ENCODE measurements at regions not wholly inside any gene's neighbourhood (a gene's known extent, or its start where the extent isn't known, plus 50 kb on each side); places are given as distances from the start of the nearest gene placed in this dataset.

DNA sequence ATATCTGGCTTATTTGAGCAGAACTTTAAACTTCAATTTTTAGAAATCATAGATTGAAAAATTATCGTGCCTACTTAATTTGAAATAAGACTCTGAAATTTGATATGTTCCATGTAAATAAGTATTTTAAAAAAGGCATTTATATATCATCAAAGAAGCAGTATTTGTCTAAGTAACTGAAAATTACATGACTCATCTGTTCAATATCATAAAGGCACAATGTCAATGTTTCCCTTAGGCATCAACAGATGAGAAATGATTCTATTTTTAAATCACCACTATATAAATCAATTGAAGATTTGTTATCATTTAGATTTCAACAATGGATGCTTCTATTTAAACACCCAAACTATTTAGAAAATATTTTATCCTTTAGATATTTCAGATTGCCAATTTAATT, 142.9 kb upstream of the POU5F2 start:
- no peak for DNase-seq (ENCODE audit: low spot score)

DNA sequence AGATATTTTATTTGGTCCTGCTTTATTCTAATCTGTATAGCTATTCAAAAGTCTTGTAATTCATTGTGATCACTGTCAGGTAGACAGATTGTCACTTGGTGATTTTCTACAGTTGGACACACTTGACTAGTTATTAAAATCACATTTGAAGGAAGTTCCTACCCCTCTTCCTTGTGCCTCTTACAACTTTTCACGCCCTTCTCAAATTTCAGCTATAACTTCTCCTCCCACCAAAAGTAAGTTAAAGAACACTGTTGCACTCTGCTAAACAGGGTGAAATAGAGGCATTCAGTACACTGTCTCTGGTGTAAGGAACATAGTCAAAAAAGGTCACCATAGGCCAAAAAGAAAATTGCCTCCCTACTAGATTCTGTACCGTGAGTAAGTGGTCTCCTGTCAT, 142.1 kb upstream of the POU5F2 start:
- no peak for DNase-seq (ENCODE audit: low spot score)

DNA sequence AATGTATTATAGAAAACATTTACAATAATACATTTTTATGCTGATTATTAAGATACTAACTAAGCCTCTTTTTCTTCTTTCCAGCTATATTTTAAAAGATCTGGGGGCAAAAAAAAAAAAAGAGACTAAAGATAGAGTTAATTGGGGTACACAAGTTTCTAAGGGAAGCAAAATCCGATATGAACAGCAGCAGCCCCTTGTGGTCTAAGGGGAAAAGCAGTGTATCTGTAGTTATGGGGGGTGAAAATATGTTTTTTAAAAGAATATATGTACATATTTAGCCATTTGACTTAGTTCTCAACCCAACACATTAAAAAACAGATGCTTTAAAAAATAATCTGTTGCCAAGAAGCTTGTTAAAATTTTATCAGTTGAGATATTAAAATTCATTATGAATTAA, 134.3 kb upstream of the POU5F2 start:
- no peak for DNase-seq (ENCODE audit: low spot score)

DNA sequence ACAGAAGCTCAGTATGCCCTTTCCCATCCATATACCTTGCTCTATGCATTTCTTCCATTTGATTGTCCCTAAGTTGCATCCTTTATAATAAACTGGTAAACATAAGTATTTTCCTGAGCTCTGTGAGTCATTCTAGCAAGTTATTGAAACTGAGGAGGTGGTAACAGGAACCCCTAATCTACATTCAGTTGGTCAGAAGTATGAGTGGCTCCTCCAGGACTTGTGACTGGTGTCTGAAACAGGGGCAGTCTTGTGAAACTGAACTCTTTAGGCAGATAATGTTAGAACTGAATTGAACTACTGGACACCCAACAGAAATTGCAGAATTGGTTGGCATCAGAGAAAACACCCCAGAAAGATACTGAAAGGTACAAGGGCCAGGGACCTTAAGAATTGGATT, 133.1 kb upstream of the POU5F2 start:
- DNase-seq (ENCODE audit: low spot score) = no peak

DNA sequence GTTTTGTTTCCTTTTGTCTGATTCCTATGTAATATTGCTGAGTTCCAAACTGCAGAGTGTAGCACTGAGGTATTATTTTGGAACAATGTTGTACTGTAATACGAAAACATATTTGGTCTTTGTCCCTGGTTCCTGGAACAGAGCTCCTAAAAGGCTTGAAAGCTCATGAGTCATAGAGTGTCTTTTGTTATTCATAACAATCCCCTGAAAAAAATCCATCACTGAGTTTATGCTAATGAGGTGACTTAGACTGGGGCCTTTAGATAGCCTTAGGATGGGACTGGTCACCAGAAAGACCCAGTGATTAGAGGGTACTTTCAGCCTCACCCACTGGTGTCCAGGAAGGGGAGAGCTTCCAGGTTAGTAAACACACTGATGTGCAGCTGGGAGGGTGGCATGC, 132.7 kb upstream of the POU5F2 start:
- DNase-seq (ENCODE audit: low spot score) = peak; percentile 2

DNA sequence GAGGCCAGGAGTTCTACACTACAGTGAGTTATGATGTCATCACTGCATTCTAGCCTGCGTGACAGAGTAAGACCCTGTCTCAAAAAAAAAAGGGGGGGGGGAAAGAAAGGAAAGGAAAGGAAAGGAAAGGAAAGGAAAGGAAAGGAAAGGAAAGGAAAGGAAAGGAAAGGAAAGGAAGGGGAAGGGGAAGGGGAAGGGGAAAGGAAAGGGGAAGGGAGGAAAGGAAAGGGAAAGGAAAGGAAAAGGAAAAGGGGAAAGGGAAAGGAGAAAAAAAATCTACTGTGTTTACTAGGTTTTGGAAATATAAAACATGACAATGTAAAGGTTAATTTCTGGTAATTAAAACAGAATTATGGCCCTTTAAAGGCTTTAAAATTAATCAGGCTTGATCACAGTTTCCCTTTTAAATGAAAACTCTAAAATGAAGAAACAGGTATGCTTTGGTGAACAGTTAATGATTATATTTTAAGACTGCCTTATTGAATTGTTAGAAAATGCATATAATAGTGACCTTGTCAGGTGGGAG, 131.9 kb upstream of the POU5F2 start:
- DNase-seq (ENCODE audit: low spot score) = no peak

DNA sequence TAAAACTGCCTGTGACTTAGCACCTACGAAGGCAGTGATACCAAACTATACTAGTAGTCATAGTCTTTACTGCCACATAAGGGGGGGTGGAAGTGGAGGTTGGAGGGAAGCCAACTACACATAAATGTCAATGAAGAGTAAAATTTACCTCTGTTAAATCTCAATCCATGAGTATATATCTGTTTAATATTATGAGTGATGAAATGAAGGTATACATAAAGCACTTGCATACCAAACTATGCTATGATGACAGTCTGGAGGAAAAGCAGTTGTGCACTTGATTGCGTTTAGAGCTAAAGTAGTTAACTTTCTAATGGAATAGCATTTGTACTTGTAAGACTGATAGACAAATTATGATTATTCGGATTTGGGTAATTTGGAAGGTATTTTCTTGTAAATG, 129.2 kb upstream of the POU5F2 start:
- no peak for DNase-seq (ENCODE audit: low spot score)

DNA sequence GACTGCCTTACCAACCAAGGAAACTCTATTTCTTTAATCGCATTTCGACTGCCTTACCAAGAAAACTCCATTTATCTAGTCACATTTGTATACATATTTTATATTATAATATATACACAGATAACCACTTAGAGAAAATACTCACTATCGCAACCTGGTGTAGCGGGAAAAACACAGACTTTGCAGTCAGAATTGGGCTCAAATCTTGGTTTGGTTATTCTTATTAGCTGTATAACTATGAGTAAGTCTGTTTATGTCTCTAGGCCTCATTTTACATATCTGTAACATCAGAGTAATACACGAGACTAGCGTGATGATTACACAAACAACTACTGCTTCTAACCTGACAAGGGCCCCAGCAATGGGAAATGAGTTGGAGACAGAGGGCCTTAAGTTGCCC, 127.5 kb upstream of the POU5F2 start:
- no peak for DNase-seq (ENCODE audit: low spot score)

DNA sequence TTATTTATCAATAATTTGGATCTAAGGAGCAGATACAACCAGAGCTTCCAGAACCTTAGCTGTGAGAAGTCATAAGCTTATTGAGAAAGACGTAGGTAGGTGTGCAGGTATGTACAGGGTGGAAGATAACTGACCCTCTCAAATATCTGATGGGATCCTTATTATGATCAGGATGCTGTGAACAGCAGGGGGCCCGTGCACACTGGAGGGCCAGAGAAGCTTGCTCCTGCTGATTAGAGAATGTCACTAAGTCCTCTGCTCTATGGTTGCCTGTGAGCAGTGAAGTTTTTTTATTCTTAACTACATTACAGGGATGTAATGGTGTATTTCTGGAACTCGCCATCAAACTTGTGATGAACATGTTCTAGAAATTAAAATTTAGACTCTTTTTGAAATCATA, 108.9 kb upstream of the POU5F2 start:
- DNase-seq (ENCODE audit: low spot score) = no peak

DNA sequence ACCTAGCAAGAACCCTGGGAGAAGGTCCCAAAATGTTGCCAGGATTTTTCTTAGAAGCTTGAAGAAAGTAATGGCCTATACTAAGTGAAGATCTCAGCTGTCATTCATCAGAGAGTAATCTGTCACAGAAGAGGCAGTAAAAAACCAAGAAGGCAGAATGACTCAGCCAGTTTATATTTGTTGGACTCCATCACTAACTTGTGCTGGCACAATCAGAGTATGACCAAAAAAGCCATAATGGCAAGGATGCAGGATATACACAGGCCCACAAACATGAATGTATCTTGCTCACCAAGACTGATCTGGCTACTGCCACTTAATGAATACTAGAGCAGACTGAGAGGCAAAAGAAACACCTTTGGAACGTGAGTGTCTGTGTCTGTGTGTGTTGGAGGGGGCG, 104.0 kb upstream of the POU5F2 start:
- DNase-seq (ENCODE audit: low spot score) = no peak

DNA sequence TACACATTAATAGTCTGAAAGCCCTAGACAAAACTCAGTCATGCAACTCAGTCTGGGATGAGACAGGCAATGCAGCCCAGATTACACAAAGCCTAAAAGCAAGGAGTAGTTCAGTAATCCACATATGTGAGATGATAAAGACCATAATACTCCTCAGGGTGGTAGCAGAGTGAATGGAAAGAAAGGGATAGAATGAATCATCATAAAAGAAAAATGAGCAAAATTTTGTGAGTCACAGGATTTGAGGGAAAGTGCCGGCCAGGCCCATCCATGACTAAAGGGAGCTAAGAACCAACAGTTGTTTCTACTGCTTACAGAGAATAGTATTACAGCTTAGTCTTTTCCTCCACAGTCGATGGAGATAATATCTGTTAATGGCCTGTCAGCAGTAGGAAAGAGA, 90.0 kb upstream of the POU5F2 start:
- no peak for DNase-seq (ENCODE audit: low spot score)

DNA sequence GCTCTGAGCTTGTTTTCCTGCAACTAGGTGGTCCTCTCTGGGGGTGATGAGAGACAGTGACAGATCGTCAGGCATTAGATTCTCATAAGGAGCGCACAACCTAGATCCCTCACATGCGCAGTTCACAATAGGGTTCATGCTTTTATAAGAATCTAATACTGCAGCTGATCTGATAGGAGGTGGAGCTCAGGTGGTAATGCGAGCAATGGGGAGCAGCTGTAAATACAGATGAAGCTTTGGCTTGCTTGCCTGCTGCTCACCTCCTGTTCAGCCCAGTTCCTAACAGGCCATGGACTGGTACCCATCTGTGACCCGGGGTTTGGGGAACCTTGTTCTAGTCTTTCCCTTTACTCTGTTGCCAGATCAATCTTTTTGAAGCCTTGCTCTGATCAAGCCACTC, 89.5 kb upstream of the POU5F2 start:
- DNase-seq (ENCODE audit: low spot score) = no peak

DNA sequence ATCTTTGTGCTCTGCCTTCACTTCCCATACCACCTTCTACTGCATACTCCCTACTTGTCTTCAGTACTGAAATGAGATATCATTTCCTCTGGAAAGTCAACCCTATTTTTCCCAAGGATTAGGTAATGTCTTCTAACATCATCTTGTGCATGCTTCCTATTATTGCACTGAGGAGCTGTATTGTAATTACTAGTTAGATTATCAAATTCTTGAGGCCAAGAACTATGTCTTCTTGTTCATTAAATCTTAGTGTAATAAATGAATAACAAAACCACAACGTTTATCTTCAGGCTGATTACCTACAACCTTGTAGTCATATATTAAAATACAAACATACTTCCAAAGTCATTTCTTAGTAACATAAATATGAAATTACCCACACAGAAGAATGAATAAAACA, 87.9 kb upstream of the POU5F2 start:
- DNase-seq (ENCODE audit: low spot score) = no peak

DNA sequence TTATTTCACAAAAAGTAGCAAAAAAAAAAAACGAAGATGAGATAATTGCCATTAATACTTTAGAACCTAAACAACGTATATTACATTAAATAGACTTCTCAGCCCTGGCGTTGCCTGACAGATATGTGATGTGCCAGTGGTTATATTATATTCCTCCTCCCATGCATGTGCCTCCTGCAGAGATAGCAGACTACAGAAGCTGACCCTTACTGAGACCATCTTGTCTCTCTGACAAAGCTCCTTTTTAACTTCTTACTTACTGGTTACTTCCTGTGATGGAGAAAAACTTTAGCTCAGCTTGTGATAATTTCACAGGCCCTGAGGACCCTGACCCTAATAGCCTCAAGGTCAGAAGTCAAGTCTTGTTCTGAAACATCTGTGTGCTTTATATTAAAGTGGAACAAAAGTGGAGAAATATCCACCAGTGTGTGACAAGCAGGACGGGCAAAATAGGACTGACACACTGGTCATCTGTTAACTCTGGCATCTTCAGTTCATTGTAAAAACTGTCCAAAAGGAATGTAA, 80.6 kb upstream of the POU5F2 start:
- DNase-seq (ENCODE audit: low spot score) = no peak

DNA sequence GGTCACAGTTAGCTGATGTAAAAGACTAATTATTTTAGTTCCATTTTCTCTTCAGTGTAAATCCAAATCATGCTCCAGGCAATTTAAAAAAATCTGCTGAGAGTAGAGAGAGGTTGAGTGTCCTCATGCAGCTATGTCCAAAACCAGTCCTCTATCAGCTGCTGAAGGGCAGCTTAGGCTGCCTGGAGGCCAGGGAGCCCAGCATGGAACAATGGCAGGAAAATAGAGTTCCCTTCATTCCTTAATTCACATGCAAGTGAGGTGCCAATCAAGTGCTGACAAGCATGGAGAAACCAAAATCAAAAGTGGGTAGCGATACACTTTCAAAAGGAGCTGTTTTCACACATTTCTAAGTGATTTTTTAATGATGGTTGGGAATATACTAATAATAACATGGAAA, 78.3 kb upstream of the POU5F2 start:
- DNase-seq (ENCODE audit: low spot score) = no peak

DNA sequence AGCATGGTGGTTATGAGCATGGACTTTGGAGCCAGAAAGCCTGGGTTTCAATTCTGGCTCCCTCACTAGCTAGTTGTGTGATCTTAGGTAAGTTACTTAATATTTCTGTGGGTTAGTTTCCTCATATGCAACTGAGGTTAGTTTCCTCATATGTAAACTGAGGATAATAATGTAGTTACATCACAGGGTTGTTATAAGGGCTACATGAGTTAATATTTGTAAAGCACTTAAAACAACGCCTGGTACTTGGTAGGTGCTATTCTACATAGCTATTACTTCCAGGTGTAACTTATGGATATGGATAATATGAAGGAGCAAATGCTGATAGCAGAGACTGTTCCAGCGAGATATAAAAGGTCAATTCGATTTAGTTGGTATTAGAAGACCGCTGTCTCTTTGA, 69.4 kb upstream of the POU5F2 start:
- DNase-seq (ENCODE audit: low spot score) = no peak

DNA sequence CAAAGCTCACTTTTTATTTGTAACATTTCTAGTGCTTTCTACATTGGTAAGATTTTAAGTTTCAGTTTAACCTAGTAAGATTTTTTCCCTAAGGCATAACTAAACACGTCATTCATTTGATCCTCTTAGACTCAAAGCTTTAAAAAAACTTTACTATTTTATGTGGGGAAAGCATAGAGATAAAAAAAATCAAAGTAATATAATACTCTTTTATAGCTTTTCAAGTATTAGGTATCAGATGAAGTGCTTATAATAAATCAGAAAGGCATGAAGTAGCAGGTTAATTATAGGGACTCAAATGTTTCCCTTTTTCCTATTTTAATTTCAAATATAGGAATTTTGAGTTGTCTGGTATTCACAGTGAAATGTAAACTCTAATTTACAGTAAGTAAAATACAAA, 68.0 kb upstream of the POU5F2 start:
- DNase-seq (ENCODE audit: low spot score) = no peak

DNA sequence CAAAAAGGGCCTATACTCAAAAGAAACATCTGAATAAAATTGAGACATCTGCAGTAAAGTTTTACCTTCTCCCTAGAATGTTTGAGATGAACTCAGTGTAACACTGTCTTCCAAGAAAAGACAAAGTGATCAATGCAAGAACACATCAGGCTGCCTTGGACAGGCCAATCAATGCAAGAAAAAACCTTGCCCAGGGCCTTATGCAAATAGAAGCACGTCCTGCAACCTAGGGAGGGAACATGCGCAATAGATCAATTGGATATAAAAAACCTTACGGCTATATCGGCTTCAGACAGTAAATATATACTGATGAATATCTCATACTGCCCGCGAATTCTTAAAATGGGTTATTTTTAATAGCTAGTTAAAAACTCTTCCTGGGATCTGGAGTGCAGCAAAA, 66.4 kb upstream of the POU5F2 start:
- no peak for DNase-seq (ENCODE audit: low spot score)

DNA sequence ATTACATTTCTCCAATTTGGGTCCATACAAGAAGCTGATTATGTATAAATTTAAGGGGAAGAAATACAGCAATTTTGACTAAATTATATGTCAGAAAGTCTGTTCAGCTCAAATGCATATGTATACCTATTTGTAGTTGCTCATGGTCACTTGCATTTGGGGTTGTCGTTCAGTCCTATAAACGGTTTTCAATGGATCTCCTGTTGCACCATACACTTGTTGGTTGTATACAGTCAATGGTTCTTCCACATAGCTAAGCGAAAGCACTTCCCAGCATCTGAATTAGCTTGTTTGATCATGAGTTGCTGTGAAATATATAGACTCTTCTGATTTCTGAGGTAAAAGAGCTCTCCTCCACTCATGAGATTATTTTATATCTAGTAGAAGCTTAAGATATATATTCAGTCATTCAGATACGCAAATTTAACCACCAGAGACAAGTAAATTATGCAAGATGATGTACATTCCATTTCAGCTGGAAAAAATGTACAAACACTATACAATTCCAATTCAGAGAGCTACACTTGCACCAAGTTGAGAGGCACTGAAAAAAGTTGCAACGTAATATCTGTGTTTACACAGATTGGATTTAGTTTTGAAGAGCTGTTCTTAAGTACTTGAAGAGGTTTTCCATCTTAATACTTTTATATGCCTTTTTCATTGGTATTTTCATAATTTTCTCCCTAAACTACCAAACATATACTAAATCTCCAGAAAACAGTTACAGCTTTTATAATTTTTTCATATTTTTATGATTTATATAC, 64.4 kb upstream of the POU5F2 start:
- no peak for DNase-seq (ENCODE audit: low spot score)

DNA sequence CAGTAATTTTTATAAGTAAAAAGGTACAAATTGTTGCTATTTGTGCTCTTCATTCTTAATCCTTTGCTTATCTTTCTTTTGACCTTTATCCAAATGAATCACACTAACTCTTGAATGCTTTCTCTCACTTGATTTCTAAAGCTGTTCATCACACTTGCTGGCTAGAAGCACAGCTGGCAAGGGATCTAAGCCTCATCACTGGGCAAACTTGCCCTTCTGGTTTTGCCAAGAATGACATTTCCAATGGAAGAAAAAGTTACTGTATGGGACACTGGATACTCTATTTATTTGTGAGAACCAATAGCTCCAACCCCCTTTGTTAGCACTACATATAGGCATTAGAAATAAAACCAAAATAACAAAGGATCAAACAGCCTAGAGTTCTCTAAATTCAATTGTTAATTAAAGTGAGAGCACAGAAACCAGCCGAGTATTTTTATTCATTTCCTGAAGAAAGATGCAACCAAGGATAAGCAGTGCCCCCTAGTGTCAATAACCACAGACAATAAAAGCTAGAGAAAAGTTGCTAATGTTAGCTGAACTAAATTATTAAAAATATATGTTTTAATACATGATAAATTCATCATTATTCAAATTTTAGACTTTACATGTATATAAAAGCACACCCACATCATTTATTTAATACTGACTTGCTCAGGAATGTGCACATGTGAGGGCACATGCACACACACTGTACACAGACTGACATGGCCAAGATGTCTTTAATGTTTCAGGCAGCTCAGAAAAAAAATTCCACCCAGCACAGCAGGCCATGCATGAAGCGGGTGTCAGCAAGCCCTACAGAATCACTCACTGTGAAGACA, 59.8 kb upstream of the POU5F2 start:
- no peak for DNase-seq (ENCODE audit: low spot score)

DNA sequence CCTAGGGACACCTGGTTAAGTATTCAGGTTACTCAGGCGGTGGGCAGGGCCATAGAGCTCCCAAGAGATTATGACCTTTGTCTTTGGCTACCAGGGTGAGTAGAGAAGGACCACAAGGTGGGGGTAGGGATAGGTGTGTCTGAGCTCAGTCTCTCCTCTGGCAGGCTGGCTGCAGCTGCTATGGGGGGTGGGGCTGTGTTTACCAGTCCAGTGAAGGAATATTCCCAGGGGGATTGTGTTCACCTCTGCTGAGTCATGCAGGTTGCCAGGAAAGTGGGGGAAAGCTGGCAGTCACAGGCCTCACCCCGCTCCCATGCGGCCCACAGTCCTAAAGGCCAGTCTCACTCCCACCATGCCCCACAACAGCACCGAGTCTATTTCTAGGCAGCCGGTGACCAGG, 53.6 kb upstream of the POU5F2 start:
- peak; percentile 47 for DNase-seq (ENCODE audit: low spot score)

DNA sequence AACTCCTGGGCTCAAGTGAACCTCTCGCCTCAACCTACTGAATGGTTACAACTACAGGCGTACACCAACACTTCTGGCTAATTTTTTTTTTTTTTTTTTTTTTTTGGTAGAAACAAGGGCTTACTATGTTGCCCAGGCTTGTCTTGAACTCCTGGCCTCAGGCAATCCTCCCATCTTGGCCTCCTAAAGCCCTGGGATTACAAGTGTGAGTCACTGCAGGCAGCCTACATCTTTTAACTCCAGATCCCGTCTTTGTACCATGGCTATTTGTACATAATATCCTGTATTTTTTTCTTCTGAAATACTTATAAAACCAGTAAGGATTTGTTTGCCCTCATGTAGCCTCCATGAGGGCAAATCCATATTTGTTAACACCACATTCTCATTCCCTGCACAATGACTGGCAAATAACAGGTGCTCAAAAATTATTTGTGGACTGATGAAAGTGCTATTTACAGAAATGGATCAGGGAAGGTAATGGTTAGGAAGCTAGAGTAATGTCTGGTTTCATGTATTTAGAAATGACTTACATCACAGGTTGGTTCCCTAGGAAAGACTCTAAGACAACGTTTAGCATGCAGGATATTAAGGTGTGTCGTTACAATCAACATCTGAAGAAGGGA, 51.9 kb upstream of the POU5F2 start:
- no peak for DNase-seq (ENCODE audit: low spot score)

DNA sequence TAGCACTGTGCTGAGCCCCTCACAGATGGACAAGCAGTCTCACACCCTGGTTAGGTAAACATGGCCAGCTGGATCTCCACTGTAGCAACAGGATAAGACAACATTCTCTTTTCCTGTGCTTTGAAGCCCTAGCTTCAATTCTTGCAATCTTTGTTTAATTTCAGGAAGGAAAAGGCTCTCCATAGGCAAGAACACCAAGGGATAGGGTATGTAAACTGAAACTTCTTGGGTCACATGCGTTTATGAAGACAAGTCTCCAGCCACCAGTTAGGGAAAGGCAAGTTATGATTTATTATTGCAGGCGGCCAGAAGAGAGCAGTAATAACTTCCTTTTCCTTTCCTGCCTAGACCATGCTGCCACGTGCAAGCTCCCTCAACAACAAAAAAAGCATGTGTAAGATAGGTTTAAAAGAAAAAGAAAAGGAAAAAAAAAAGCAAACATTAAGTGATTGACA, 50.1 kb upstream of the POU5F2 start:
- no peak for DNase-seq (ENCODE audit: low spot score)

All from SW480 (cell line).